ENCODE measurements at regions not wholly inside any gene's neighbourhood (a gene's known extent, or its start where the extent isn't known, plus 50 kb on each side); places are given as distances from the start of the nearest gene placed in this dataset.
"Not testable (repeated sequence)": the region's sequence is repeated elsewhere in the genome, so short reads cannot be mapped to it uniquely, and the experiment has no call there.

- DNase-seq = no peak
Observed at GRCh38 chr18:38563396-38563980, 997.9 kb upstream of the CELF4 start.

DNA sequence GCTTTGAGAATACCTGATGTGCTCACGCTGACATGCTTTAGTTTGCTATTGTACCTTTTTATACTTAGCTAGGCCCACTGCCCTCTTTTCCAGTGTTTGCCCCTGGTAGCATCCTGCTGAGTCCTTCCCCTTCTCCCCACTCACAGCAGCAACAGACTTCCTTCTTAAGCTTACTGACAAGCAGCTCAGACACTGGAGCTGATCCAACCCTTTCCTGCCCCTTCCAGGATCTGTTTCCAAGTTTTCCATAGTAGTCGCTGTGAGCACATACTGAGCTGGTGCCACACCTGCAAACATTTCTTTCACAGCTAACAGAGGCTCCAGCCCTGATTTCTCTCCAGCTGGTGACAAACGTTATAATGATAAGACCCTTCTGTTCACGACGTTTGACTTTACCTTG lies 991.4 kb upstream of the CELF4 start:
- peak; percentile 80 for DNase-seq

DNA sequence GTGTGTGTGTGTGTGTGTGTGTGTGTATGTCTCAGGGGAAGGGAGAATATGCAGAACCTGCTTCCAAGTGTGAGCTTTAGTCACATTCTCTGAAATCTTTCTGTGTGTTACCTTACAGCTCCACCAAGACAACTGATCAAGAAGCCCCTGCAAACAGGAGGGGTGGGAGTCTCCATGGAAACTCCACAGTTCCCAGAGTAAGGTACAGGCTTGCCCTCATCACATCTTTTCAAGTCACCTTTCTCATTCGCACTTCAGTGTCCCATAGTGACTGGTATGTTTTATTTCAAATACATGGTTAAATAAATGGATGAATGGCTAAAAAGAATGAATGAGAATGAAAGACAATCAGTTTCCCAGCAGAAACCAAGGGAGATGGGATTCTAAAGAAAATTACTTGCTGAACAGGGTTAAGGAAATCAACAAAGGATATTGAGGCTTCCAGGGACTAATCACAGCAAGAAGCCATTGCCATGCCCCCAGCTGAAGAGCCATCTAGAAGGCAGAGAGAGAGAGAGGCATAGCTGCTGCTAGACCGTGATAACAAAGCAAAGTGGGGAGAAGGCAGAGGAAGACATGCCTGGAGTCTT lies 987.2 kb upstream of the CELF4 start:
- DNase-seq = no peak

GRCh38 chr18:38551881-38552280 lies 986.3 kb upstream of the CELF4 start:
- no peak for DNase-seq

DNA sequence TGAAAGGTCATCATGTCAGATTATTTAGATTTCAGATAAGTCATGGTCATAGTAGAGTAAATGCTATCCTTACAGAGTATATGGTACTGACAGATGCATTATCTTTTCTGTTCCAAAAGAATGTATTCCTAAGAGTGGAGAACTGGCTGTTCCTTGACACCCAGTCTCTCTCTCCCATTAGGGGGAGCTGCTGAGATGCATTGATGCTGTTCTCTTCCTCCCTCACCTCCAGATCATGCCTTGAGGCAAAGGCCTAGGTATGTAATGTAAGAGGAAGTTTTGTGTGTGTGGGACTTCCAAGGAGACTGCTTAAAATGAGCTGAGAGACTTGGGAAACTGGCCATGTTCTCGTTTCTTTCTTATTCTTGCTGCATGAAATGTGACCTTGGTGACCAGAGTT lies 979.5 kb upstream of the CELF4 start:
- DNase-seq = peak; percentile 35

- no peak for DNase-seq
Observed at GRCh38 chr18:38539856-38540255, 974.3 kb upstream of the CELF4 start.

GRCh38 chr18:38539371-38539770 lies 973.8 kb upstream of the CELF4 start:
- peak; percentile 13 for DNase-seq

DNA sequence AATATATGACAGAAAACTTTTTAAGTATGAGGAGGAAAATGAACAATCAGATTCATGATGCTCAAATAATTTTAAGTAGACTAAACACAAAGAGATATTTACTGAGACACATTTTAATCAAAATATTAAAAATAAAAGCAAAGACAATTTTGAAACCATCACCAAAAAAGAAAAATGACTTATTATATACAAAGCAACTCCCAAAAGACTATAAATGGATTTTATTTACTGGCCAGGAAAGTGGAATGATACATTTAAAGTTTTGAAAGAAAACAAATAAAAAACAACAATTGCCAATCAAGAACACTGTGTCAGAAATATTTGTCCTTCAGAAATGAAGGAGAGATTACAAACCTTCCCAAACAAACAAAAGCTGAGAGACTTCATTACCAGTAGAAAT lies 968.5 kb upstream of the CELF4 start:
- no peak for DNase-seq

DNA sequence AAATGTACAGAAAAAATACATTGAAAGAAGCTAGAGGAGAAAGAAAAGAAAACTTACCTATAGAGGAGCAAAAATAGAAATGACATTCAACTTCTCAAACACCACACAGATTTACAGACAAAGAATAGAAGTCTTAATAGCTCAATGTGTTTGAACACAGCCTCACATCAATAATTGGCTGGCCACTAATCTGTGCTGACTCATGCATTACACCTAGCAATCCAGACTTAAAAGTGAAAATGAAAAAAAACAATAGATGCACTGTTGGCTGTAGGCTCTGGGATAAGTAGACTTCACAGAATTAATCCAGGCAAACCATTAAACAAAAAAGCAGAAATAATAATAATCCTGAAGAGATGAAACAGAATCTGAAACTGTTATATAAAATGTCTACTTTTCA lies 961.3 kb upstream of the CELF4 start:
- DNase-seq = peak; percentile 20

- DNase-seq = no peak
Observed at GRCh38 chr18:38525039-38525438, 959.4 kb upstream of the CELF4 start.

GRCh38 chr18:38520786-38521185 lies 955.2 kb upstream of the CELF4 start:
- peak; percentile 94 for DNase-seq

DNA sequence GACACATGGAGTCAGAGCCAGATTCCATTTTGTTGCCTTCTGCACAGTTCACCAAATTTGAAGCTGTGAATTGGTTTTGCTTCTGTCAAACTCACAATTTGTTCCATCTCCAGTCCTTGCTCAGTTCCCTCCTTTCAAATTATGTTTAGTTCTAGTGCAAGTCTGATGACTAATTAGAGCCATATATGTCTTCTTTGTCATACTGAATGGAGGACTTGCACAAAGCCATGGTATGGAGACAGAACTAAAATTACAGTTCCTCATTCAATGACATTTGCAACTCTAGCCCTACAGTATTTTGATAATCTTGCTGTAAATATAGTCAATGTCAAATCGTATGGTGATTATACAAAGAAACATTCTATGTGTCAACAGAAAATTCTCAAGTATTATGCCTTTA lies 936.9 kb upstream of the CELF4 start:
- DNase-seq = no peak

DNA sequence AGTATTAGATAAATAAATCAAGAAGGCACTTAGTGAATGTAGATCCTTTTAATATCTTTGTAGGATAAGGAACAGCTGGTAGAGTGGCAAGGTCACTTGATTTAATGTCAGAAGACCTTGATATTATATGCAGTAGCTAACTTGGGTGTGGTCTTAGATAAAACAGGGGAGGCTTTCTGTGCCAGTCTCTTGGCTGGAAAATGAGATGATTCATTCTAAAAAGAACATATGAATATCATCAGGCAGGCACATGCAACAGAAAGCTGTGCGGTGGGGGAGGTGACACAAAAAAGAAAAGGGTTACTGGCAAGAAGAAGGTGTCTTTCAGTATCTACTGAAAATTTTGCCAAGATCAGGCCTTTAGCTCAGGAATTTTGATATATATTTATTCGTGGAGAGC lies 931.7 kb upstream of the CELF4 start:
- no peak for DNase-seq

DNA sequence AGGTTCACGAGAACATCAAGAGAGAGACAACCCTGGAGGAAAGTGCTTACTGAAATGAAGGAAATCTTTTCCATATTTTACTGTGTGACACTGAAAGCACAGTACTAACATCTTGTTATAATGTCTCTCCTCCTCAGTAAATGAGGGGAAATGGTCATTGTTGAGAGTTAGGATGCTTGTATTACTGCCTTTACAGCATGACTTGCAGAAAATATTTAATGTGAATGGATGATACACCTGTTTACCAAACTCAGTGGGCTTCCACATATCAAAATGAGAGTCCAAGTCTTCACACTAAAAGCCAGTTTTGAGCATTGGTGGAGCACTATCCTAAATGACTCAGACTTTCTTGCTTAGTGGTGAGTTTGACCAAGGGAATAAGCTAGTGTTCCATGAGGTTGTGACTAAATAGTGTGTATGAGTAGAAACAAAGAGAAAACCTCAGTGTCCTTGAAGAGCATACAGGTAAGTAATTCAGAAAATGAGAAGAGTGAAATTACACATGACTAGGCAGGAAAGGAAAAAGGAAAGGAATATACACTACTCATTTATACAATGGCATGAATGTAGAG lies 930.7 kb upstream of the CELF4 start:
- DNase-seq = no peak

GRCh38 chr18:38494065-38494464 lies 928.5 kb upstream of the CELF4 start:
- no peak for DNase-seq

DNA sequence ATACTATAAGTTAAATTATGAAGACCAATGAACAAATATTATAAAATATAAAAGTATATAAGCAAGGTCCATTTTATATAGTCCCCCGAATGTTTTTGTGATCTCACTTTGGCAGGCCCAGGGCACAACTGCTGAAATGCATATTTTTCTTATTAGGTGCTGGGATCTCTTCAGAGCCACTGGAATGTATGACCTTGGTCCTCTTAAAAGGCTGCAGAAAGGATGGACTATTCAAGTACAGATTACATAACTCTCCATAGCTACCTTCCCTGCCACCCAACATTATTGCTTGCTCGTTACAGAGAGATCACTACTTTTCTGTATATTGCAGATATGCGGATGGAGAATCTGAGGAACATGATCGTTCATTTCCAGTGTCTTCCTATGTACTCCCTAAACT lies 925.6 kb upstream of the CELF4 start:
- DNase-seq = no peak

- not testable (repeated sequence) for DNase-seq
Observed at GRCh38 chr18:38489721-38490120, 924.1 kb upstream of the CELF4 start.

GRCh38 chr18:38487521-38487920 lies 921.9 kb upstream of the CELF4 start:
- no peak for DNase-seq

DNA sequence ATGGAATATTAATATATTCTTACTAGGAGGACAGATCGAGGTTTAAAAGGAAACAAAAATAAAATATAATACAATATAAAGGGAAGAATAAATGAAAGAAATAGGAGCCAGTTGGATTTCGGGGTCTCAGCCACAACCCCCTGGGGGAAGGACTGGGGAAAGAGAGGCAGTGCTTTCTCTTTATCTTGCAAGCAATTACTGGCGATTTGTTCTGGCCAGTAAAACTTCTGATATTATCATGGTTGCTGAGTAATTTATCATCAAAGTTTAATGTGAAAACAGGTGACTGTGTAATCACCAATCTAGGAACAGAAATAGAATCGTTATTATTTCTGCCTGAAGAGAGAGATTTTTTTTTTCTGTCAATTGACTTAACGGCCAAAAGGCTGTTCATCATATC lies 917.7 kb upstream of the CELF4 start:
- no peak for DNase-seq

DNA sequence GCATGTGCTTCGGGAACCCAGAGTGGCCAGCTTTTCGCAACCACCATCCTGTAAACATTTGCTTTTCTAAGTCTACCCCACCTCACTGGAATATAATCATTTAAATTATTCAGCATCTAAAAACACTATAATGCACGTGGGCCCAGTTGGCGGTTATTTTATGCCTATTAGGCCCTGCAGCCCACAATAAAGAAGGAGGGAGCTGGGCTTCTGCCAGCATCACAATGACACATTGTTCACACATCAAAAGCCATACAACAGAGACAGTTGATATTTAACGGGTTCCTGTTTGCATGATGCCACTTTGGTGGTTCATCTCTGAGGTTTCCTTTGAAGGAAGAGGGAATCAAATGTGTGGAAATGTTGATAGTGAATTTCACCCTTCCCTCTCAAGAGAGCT lies 916.0 kb upstream of the CELF4 start:
- DNase-seq = peak; percentile 88

DNA sequence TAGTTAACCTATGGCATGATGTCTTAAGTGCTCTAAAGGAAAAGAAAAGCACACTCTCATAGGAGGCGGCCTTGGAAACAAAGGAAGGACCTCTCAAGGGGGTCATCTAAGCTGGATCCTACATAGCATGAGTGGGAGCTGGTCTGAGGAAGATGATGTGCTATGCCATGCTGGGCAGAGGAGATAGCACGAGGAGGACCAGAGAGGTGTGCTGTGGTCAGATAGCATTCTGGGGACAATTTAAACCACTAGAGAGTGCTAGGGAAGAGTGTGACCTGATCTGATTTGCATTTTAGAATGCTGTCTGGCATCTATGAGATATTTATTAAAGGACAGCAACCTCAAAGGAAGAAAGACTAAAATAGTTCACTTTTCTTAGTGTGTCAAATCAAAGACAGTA lies 910.1 kb upstream of the CELF4 start:
- no peak for DNase-seq

DNA sequence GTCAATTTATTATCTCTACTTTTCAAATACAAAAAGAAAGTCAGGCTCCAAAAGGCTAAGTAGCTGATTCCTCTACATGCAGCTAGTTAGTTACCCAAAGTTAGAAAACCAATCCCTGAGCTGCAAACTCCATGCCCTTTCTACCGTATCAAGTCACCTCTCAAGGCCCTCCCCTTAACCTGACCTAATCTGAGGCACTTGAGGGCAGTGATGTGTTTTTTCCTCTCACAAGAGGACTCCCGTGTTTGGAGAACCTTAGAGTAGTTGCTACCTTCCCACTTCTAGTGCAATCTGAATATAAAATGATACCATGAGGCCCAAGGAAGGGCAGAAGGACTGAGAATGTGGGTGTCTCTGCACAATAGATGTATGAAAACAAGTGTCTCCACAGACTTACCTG lies 907.9 kb upstream of the CELF4 start:
- no peak for DNase-seq

- no peak for DNase-seq
Observed at GRCh38 chr18:38470421-38470820, 904.8 kb upstream of the CELF4 start.

DNA sequence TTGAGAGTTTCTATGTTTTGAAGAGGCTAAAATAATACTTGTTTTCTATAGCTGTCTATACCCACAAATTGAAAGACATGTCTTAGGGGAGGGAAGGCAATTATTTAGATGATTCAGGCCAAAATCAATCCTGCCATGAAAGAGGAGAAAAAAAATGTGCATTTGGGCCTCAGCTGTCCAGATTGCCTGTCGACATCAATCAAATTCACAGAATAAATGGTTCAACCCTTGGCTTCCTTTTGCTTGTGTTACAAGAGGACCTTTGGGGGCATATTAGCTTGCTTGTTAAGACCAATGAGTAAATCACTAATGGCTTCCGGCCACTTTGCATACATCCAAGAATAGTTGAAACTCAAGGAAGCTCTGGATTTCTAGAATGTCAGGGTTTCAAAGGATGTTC lies 900.8 kb upstream of the CELF4 start:
- no peak for DNase-seq

DNA sequence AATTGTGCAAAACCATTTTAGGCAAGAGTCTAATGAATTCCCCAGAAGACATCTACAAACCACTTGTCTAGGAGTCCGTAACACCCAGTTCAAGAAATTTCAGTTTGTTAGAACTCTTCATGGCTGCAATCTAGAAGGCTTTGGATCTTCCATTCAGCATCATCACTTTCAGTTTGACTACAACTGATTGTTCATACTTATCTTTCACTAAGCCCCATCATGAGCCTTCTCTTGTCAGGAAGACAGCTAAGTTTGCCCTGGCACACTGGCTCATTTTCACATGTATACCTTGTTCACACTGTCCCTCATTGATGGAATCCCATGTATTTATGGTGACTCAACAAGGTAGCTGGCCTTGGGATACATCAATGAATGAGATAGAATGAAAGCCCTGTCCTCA lies 898.4 kb upstream of the CELF4 start:
- DNase-seq = no peak
